GM23338 (cell line): ENCODE measurements at regions not wholly inside any gene's neighbourhood (a gene's known extent, or its start where the extent isn't known, plus 50 kb on each side); places are given as distances from the start of the nearest gene placed in this dataset.
A peak's percentile ranks its signal among the peaks of the same experiment; 100 is the strongest.

Source experiments
- ATAC-seq: fragments of 200-7000 bp; cut with Tn5 transposase; 3 replicates; pipeline ENCODE4 v1.9.1; 2020
- DNase-seq: peaks from one replicate; pipeline ENCODE4 v3.0.0-alpha.2; 2015; ENCODE audit warnings: low spot score
- H2AFZ ChIP-seq: fragments of 200-600 bp; sonication (generic); 2 replicates; pipeline ENCODE4 v1.8.0; 2016; ENCODE audit warnings: antibody characterized with exemption, mild to moderate bottlenecking, moderate library complexity
- H3F3A ChIP-seq: fragments of 200-600 bp; sonication (generic); replicated peaks from 2 replicates; pipeline ENCODE4 v1.8.0; 2017; ENCODE audit warnings: antibody characterized with exemption, mixed run types, low read depth
- H3K27ac ChIP-seq: fragments of 200-600 bp; sonication (generic); 2 replicates; pipeline ENCODE4 v1.6.1; 2016; ENCODE audit warnings: low read depth
- H3K27me3 ChIP-seq: fragments of 200-600 bp; sonication (generic); 2 replicates; pipeline ENCODE4 v1.8.0; 2016; ENCODE audit warnings: mild to moderate bottlenecking, mixed run types, moderate library complexity; ENCODE audit not compliant: insufficient read depth
- H3K36me3 ChIP-seq: fragments of 200-600 bp; sonication (generic); 2 replicates; pipeline ENCODE4 v1.8.0; 2016; ENCODE audit warnings: mild to moderate bottlenecking; ENCODE audit not compliant: insufficient read depth
- H3K4me1 ChIP-seq: fragments of 200-600 bp; sonication (generic); 2 replicates; pipeline ENCODE4 v1.8.0; 2016; ENCODE audit warnings: mild to moderate bottlenecking, moderate library complexity; ENCODE audit not compliant: insufficient read depth
- H3K4me2 ChIP-seq: fragments of 200-600 bp; sonication (generic); 2 replicates; pipeline ENCODE4 v1.7.1; 2017; ENCODE audit warnings: mixed run types
- H3K4me3 ChIP-seq: fragments of 200-600 bp; sonication (generic); 2 replicates; pipeline ENCODE4 v1.6.1; 2016; ENCODE audit warnings: mixed run types
- H3K79me2 ChIP-seq: fragments of 200-600 bp; sonication (generic); replicated peaks from 2 replicates; pipeline ENCODE4 v1.8.0; 2017; ENCODE audit warnings: mild to moderate bottlenecking; ENCODE audit not compliant: insufficient read depth
- H3K9me2 ChIP-seq: fragments of 200-600 bp; sonication (generic); 2 replicates; pipeline ENCODE4 v1.8.0; 2017; ENCODE audit not compliant: insufficient read depth
- H4K20me1 ChIP-seq: fragments of 200-600 bp; sonication (generic); replicated peaks from 2 replicates; pipeline ENCODE4 v1.8.0; 2017; ENCODE audit warnings: mild to moderate bottlenecking; ENCODE audit not compliant: insufficient read depth
- H3K27ac Mint-ChIP-seq: 2 replicates; pipeline ENCODE4 v1.8.0; 2020; ENCODE audit warnings: inconsistent platforms, mild to moderate bottlenecking, moderate library complexity, mixed read lengths
- H3K27me3 Mint-ChIP-seq: 3 replicates; pipeline ENCODE4 v1.8.0; 2022; ENCODE audit warnings: low read depth, mild to moderate bottlenecking, moderate library complexity, mixed read lengths, inconsistent platforms; ENCODE audit not compliant: insufficient read depth, poor library complexity
- H3K36me3 Mint-ChIP-seq: 3 replicates; pipeline ENCODE4 v1.8.0; 2021; ENCODE audit warnings: low read depth, mild to moderate bottlenecking, inconsistent platforms, moderate library complexity, mixed read lengths
- H3K4me1 Mint-ChIP-seq: 3 replicates; pipeline ENCODE4 v1.8.0; 2020; ENCODE audit warnings: mild to moderate bottlenecking, inconsistent platforms, mixed read lengths
- H3K4me3 Mint-ChIP-seq: 3 replicates; pipeline ENCODE4 v1.8.0; 2021; ENCODE audit warnings: moderate library complexity, mild to moderate bottlenecking, inconsistent platforms, mixed read lengths
- H3K9me3 Mint-ChIP-seq: 3 replicates; pipeline ENCODE4 v1.8.0; 2020; ENCODE audit warnings: moderate library complexity, mild to moderate bottlenecking, inconsistent platforms, mixed read lengths
- CREB1 ChIP-seq: fragments of 250-450 bp; sonication (Bioruptor Pico); IDR thresholded peaks from 2 replicates; pipeline ENCODE4 v1.5.0; 2020; ENCODE audit warnings: low read depth, mild to moderate bottlenecking, moderate library complexity
- EZH2phosphoT487 ChIP-seq: fragments of 200-600 bp; sonication (generic); IDR thresholded peaks from one replicate; pipeline ENCODE4 v1.8.1; 2018; ENCODE audit warnings: antibody characterized with exemption; ENCODE audit not compliant: unreplicated experiment
- JUNB ChIP-seq: IDR thresholded peaks from one replicate; pipeline ENCODE4 v1.6.1; 2016; ENCODE audit warnings: antibody characterized with exemption; ENCODE audit not compliant: unreplicated experiment
- NANOG ChIP-seq: IDR thresholded peaks from 2 replicates; pipeline ENCODE4 v1.6.1; 2016; ENCODE audit warnings: antibody characterized with exemption, borderline replicate concordance
- POLR2AphosphoS5 ChIP-seq: IDR thresholded peaks from 2 replicates; pipeline ENCODE4 v1.6.1; 2016; ENCODE audit warnings: antibody characterized with exemption, low read depth
- STAT1 ChIP-seq: IDR thresholded peaks from one replicate; pipeline ENCODE4 v1.6.1; 2016; ENCODE audit warnings: antibody characterized with exemption; ENCODE audit not compliant: unreplicated experiment
- ZNF114 ChIP-seq: fragments of 250-450 bp; sonication (Bioruptor Pico); IDR thresholded peaks from 2 replicates; pipeline ENCODE4 v1.5.0; 2020; ENCODE audit warnings: mild to moderate bottlenecking, moderate library complexity
- TF ChIP-seq, protein P1 (sequence below): IDR thresholded peaks from 2 replicates; pipeline ENCODE4 v1.6.1; 2016; ENCODE audit warnings: antibody characterized with exemption
- TF ChIP-seq, protein P2 (sequence below): fragments of 250-450 bp; sonication (Bioruptor Pico); IDR thresholded peaks from 2 replicates; pipeline ENCODE4 v1.5.0; 2020; ENCODE audit warnings: mild to moderate bottlenecking, moderate library complexity

DNA sequence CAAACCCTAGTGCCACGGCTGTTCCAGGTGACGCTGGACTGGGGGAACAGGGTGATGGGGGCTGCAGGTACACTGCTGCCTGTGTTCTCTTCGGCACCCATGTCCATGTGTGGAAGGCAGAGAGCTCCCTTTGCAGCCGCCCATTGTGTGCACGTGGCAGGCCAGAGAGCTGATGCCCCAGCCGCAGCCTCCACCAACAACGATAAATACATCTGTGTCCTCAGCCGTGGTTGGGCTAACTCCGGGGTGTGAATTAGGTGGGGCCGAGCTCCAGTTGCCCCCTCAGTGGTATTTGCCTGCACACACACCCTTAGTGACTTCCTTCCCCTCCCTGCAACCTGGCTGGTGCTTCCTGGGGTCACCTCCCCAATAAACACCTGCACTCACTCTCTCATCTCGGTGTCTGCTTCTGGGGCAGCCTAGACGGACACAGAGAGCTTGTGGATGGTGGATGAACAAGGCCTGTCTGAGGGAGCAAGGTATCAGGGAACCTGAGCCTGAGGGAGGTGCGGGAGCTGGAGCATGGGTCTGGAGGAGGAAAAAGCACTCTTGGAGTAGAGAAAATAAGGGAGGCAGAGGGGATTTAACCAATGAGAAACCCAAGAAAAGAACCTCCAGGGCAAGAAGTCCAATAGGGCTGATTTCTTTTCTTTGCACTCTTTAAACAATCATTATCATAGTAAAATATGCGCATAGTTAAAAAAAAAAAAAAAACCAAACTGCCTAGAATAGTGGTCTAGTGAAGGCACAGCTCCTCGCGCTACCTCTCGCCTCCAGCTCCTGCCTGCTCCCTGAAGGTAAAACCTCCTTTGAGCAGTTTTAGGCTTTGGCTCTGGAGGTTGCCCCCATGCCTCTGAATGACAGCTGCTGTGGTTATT, 112.6 kb downstream of the ZNF664 start:
- no peak for DNase-seq
- H3K79me2 ChIP-seq, result no peaks in the 10 kb centered on the region
- no peaks in the 10 kb centered on the region for H3K27me3 ChIP-seq
- no peak overlapping the region for H3K27ac Mint-ChIP-seq
- H3K36me3 ChIP-seq, result no peaks in the 10 kb centered on the region
- peaks cover 14% of the 10 kb centered on the region for H3K4me1 Mint-ChIP-seq
- no peak overlapping the region for H3K27ac ChIP-seq
- no peaks in the 10 kb centered on the region for H4K20me1 ChIP-seq
- ATAC-seq, result no peak
- no peak overlapping the region for H3K4me3 Mint-ChIP-seq
- no peak overlapping the region for H3K4me2 ChIP-seq
- peaks cover 20% of the 10 kb centered on the region for H3K27me3 Mint-ChIP-seq
- peak overlapping the region; percentile 59; the same call in 1 of the 2 replicates for H2AFZ ChIP-seq
- 0 out of 2 replicates have a peak, but pooled peaks cover 2% of the 10 kb centered on the region for H3F3A ChIP-seq
- H3K9me3 Mint-ChIP-seq, result peaks cover 3% of the 10 kb centered on the region; the same call in 1 of the 3 replicates
- H3K36me3 Mint-ChIP-seq, result no peaks in the 10 kb centered on the region
- H3K4me3 ChIP-seq, result no peak overlapping the region
- no peaks in the 10 kb centered on the region for H3K9me2 ChIP-seq
- TF ChIP-seq STAT1 (no peak), NANOG (no peak), CREB1 (CRISPR knock-in tag) (no peak), POLR2AphosphoS5 (no peak), ZNF114 (CRISPR knock-in tag) (no peak), EZH2phosphoT487 (no peak), JUNB (no peak)
- TF ChIP-seq, protein P1, sequence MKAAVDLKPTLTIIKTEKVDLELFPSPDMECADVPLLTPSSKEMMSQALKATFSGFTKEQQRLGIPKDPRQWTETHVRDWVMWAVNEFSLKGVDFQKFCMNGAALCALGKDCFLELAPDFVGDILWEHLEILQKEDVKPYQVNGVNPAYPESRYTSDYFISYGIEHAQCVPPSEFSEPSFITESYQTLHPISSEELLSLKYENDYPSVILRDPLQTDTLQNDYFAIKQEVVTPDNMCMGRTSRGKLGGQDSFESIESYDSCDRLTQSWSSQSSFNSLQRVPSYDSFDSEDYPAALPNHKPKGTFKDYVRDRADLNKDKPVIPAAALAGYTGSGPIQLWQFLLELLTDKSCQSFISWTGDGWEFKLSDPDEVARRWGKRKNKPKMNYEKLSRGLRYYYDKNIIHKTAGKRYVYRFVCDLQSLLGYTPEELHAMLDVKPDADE, result no peak
- TF ChIP-seq, protein P2, sequence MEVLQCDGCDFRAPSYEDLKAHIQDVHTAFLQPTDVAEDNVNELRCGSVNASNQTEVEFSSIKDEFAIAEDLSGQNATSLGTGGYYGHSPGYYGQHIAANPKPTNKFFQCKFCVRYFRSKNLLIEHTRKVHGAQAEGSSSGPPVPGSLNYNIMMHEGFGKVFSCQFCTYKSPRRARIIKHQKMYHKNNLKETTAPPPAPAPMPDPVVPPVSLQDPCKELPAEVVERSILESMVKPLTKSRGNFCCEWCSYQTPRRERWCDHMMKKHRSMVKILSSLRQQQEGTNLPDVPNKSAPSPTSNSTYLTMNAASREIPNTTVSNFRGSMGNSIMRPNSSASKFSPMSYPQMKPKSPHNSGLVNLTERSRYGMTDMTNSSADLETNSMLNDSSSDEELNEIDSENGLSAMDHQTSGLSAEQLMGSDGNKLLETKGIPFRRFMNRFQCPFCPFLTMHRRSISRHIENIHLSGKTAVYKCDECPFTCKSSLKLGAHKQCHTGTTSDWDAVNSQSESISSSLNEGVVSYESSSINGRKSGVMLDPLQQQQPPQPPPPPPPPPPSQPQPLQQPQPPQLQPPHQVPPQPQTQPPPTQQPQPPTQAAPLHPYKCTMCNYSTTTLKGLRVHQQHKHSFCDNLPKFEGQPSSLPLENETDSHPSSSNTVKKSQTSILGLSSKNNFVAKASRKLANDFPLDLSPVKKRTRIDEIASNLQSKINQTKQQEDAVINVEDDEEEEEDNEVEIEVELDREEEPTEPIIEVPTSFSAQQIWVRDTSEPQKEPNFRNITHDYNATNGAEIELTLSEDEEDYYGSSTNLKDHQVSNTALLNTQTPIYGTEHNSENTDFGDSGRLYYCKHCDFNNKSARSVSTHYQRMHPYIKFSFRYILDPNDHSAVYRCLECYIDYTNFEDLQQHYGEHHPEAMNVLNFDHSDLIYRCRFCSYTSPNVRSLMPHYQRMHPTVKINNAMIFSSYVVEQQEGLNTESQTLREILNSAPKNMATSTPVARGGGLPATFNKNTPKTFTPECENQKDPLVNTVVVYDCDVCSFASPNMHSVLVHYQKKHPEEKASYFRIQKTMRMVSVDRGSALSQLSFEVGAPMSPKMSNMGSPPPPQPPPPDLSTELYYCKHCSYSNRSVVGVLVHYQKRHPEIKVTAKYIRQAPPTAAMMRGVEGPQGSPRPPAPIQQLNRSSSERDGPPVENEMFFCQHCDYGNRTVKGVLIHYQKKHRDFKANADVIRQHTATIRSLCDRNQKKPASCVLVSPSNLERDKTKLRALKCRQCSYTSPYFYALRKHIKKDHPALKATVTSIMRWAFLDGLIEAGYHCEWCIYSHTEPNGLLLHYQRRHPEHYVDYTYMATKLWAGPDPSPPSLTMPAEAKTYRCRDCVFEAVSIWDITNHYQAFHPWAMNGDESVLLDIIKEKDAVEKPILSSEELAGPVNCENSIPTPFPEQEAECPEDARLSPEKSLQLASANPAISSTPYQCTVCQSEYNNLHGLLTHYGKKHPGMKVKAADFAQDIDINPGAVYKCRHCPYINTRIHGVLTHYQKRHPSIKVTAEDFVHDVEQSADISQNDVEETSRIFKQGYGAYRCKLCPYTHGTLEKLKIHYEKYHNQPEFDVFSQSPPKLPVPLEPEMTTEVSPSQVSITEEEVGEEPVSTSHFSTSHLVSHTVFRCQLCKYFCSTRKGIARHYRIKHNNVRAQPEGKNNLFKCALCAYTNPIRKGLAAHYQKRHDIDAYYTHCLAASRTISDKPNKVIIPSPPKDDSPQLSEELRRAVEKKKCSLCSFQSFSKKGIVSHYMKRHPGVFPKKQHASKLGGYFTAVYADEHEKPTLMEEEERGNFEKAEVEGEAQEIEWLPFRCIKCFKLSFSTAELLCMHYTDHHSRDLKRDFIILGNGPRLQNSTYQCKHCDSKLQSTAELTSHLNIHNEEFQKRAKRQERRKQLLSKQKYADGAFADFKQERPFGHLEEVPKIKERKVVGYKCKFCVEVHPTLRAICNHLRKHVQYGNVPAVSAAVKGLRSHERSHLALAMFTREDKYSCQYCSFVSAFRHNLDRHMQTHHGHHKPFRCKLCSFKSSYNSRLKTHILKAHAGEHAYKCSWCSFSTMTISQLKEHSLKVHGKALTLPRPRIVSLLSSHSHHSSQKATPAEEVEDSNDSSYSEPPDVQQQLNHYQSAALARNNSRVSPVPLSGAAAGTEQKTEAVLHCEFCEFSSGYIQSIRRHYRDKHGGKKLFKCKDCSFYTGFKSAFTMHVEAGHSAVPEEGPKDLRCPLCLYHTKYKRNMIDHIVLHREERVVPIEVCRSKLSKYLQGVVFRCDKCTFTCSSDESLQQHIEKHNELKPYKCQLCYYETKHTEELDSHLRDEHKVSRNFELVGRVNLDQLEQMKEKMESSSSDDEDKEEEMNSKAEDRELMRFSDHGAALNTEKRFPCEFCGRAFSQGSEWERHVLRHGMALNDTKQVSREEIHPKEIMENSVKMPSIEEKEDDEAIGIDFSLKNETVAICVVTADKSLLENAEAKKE (CRISPR knock-in tag), result no peak
- H3K4me1 ChIP-seq, result 0 out of 2 replicates have a peak, but pooled peaks cover 7% of the 10 kb centered on the region
